Muscle layer of duodenum (tissue), 2 donors: ENCODE measurements at regions not wholly inside any gene's neighbourhood (a gene's known extent, or its start where the extent isn't known, plus 50 kb on each side); places are given as distances from the start of the nearest gene placed in this dataset.

Source experiments
- H3K27ac ChIP-seq: one replicate; pipeline ENCODE4 v1.7.0; 2013; ENCODE audit warnings: mild to moderate bottlenecking, low read length
- H3K27me3 ChIP-seq: one replicate; pipeline ENCODE4 v1.7.0; 2013; ENCODE audit warnings: low read depth, mild to moderate bottlenecking, control low read depth, low read length
- H3K36me3 ChIP-seq, 2 donors: one replicate each; pipeline ENCODE4 v1.7.0; 2013; ENCODE audit warnings: low read length in 2 of 2, control low read depth in 1 of 2, mild to moderate bottlenecking in 1 of 2; ENCODE audit not compliant: insufficient read depth in 2 of 2, control insufficient read depth in 1 of 2
- H3K4me1 ChIP-seq, 2 donors: one replicate each; pipeline ENCODE4 v1.7.0; 2013; ENCODE audit warnings: low read length in 2 of 2, mild to moderate bottlenecking in 2 of 2, control low read depth in 1 of 2, moderate library complexity in 1 of 2; ENCODE audit not compliant: insufficient read depth in 2 of 2, control insufficient read depth in 1 of 2
- H3K4me3 ChIP-seq, 2 donors: one replicate each; pipeline ENCODE4 v1.7.0; 2013; ENCODE audit warnings: low read length in 2 of 2, low read depth in 1 of 2, mild to moderate bottlenecking in 1 of 2
- H3K9me3 ChIP-seq, 2 donors: one replicate each; pipeline ENCODE4 v1.7.0; 2013; ENCODE audit warnings: low read length in 2 of 2, control low read depth in 1 of 2, mild to moderate bottlenecking in 1 of 2; ENCODE audit not compliant: control insufficient read depth in 1 of 2
- donor health status: healthy.

DNA sequence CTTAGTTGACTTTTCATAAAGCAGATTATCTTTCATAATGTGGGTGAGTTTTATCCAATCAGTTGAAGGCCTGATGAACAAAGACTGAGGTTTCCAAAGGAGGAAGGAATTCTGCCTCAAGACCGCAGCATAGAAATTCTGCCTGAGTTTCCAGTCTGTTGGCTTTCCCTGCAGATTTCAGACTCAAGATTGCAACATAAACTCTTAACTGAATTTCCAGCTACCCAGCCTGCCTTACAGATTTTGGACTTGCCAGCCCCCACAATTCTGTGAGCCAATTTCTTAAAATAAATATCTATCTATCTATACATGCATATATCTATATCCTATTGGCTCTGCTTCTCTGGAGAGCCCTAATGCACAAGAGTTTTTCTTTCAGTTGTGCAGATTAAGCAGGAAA, 57.3 kb upstream of the SMLR1 start:
- H3K4me1 ChIP-seq = no peaks in the 10 kb centered on the region
- no peak overlapping the region for H3K4me3 ChIP-seq
- H3K9me3 ChIP-seq = no peaks in the 10 kb centered on the region
- no peaks in the 10 kb centered on the region for H3K36me3 ChIP-seq
- H3K27ac ChIP-seq = no peak overlapping the region
- no peaks in the 10 kb centered on the region for H3K27me3 ChIP-seq

DNA sequence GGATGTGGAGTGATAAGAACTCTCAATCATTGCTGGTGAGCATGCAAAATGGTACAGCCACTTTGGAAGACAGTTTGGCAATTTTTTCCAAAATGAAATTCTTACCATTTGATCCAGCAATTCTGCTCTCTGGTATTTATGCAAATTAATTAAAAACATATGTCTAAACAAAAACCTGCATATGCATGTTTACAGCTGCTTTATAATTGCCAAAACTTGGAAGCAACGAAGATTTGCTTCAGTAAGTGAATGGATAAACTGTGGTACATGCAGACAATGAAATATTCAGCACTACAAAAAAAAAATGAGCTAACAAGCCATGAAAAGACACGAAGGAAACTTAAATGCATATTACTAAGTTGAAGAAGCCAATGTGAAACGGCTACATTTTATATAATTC, 55.5 kb upstream of the SMLR1 start:
- Histone ChIP-seq H3K27me3 (no peaks in the 10 kb centered on the region), H3K36me3 (no peaks in the 10 kb centered on the region), H3K27ac (no peak overlapping the region), H3K4me1 (no peaks in the 10 kb centered on the region), H3K4me3 (no peak overlapping the region), H3K9me3 (no peaks in the 10 kb centered on the region)

DNA sequence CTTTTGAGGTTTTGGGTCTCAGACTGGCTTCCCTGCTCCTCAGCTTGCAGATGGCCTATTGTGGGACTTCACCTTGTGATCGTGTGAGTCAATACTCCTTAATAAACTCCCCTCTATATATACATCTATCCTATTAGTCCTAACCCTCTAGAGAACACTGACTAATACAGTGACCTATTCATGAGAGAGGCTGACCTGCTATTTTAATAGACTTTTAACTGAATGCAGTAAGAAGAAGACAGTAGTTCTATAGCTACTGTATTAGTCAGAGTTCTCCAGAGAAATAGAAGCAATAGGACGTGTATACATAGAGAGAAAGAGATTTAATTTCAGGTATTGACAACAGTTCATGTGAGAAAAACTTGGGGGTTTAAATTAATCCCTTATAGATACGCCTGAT, 53.3 kb upstream of the SMLR1 start:
- Histone ChIP-seq H3K9me3 (no peaks in the 10 kb centered on the region), H3K27ac (no peak overlapping the region), H3K36me3 (no peaks in the 10 kb centered on the region), H3K4me1 (peaks cover 0 to 4% of the 10 kb centered on the region in 2 donors), H3K4me3 (no peak overlapping the region), H3K27me3 (no peaks in the 10 kb centered on the region)

DNA sequence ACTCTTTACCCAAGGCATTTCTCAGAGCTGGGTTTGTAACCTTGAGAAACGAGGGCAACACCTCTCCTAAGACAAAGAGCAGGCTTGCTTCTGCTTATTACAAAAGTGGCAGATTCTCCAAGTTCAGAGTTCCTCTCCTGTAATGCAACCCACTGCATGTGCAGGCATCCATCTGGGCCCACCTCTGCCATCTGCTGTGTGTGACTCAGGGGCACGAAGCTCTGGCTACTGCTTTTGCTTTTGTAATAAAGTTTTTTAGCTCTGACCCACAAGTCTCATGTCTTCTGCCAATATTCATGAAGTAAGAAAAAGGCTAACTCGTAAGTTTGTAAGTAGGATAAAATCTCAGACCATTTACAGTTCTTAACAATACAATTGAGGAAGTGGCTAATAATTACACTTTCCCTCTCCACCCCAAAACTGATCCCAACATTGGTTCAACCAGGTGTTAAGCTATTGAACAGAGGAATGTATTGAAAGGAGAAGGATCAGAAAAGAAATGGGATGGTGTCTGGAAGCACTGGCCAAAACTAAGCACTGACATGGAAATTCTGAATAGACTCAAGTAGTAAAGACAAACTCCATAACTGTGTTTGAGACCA, 51.7 kb upstream of the SMLR1 start:
- Histone ChIP-seq H3K27ac (no peak overlapping the region), H3K27me3 (no peaks in the 10 kb centered on the region), H3K9me3 (no peaks in the 10 kb centered on the region), H3K36me3 (no peaks in the 10 kb centered on the region), H3K4me3 (no peak overlapping the region), H3K4me1 (peaks cover 7 to 12% of the 10 kb centered on the region in 2 donors)

DNA sequence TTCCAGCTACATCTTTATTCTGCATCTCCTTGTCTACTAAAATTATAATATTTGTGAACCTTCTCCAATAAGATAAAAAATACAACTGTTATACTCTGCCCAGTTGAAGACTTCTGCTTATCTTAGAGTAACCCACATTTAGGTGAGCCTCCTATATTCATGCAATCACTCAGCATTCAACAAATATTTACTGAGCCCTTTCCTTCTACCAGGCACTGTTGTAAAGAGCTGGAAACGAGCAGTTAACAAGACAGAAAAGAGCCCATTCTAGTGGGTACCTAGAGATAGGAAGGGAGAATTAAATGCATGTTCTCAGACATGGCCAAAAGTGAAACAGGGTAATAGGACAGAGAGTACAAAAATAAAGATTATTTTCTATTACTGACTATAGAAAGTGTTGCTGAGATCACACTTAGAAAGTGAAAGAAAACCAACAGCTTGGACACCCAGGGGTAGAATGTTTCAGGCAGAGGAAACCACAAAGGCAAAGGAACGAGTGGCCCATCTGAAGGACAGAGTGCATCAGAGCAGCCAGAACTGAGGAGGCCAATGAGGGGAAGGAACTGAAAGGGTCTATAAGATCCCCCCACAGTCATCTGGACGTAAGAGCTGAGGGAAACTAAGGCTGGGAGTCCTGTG, 50.8 kb upstream of the SMLR1 start:
- H3K4me1 ChIP-seq = peaks cover 7 to 12% of the 10 kb centered on the region in 2 donors
- no peaks in the 10 kb centered on the region for H3K36me3 ChIP-seq
- no peaks in the 10 kb centered on the region for H3K27me3 ChIP-seq
- no peak overlapping the region for H3K27ac ChIP-seq
- no peak overlapping the region for H3K4me3 ChIP-seq
- H3K9me3 ChIP-seq = no peaks in the 10 kb centered on the region
